IMR-90 (cell line): ENCODE measurements at regions not wholly inside any gene's neighbourhood (a gene's known extent, or its start where the extent isn't known, plus 50 kb on each side); places are given as distances from the start of the nearest gene placed in this dataset.

ENCODE experiments used
- ATAC-seq: fragments of 200-7000 bp; cut with Tn5 transposase; 2 replicates; pipeline ENCODE4 v1.9.1; 2020; ENCODE audit warnings: low read depth, mild to moderate bottlenecking, moderate library complexity
- BruUV-seq: library from RNA; stranded (reverse); fragments of 400-500 nt; replicated peaks from 2 replicates; lab custom pipeline; 2021; lab: Mats Ljungman, UMichigan
- CTCF ChIA-PET: fragments of 300-600 bp; formaldehyde crosslinking; extraction: SDS; loops from one replicate; lab custom pipeline; 2021; ENCODE audit warnings: antibody characterized with exemption; lab: Yijun Ruan, JAX
- POLR2A ChIA-PET: fragments of 300-600 bp; sonication (Branson Sonifier 250); formaldehyde crosslinking; loops from one replicate; lab custom pipeline; 2022; ENCODE audit warnings: antibody characterized with exemption; ENCODE audit not compliant: unreplicated experiment; lab: Charles Lee
- DNase-seq: peaks from one replicate; pipeline ENCODE4 v3.0.0; 2013
- H2AFZ ChIP-seq: replicated peaks from 2 replicates; pipeline ENCODE3; 2013; ENCODE audit warnings: low read length, mild to moderate bottlenecking; ENCODE audit not compliant: poor library complexity
- H2AK5ac ChIP-seq: 2 replicates; pipeline ENCODE4 v1.6.1; 2013; ENCODE audit warnings: low read depth, low read length, inconsistent platforms
- H2AK9ac ChIP-seq: replicated peaks from 2 replicates; pipeline ENCODE3; 2013; ENCODE audit warnings: mild to moderate bottlenecking, low read depth, low read length, moderate library complexity; ENCODE audit not compliant: poor library complexity
- H2BK120ac ChIP-seq: 2 replicates; pipeline ENCODE4 v1.6.1; 2013; ENCODE audit warnings: low read depth, low read length, inconsistent platforms
- H2BK15ac ChIP-seq: 3 replicates; pipeline ENCODE4 v1.6.1; 2013; ENCODE audit warnings: low read depth, low read length, inconsistent platforms
- H2BK20ac ChIP-seq: 2 replicates; pipeline ENCODE4 v1.6.1; 2013; ENCODE audit warnings: low read depth, mild to moderate bottlenecking, inconsistent platforms, low read length, moderate library complexity
- H2BK5ac ChIP-seq: 2 replicates; pipeline ENCODE4 v1.6.1; 2013; ENCODE audit warnings: mild to moderate bottlenecking, low read depth, low read length, inconsistent platforms; ENCODE audit not compliant: poor library complexity, severe bottlenecking
- H3K14ac ChIP-seq: replicated peaks from 2 replicates; pipeline ENCODE4 v1.6.1; 2013; ENCODE audit warnings: low read depth, low read length, inconsistent platforms
- H3K18ac ChIP-seq: 2 replicates; pipeline ENCODE4 v1.6.1; 2013; ENCODE audit warnings: low read depth, low read length, control low read depth
- H3K23ac ChIP-seq: 2 replicates; pipeline ENCODE4 v1.6.1; 2013; ENCODE audit warnings: low read depth, low read length, inconsistent platforms
- H3K27ac ChIP-seq: 2 replicates; pipeline ENCODE4 v1.5.1; 2013; ENCODE audit warnings: mild to moderate bottlenecking, control low read depth, low read length; ENCODE audit not compliant: insufficient read depth
- H3K27me3 ChIP-seq: 2 replicates; pipeline ENCODE4 v1.6.1; 2013; ENCODE audit warnings: low read length; ENCODE audit not compliant: control insufficient read depth, insufficient read depth
- H3K36me3 ChIP-seq: 2 replicates; pipeline ENCODE4 v1.6.1; 2013; ENCODE audit warnings: low read length, mixed read lengths; ENCODE audit not compliant: control insufficient read depth, insufficient read depth
- H3K4ac ChIP-seq: 2 replicates; pipeline ENCODE4 v1.6.1; 2013; ENCODE audit warnings: low read depth, low read length, inconsistent platforms
- H3K4me1 ChIP-seq: 2 replicates; pipeline ENCODE4 v1.6.1; 2013; ENCODE audit warnings: low read length, mixed read lengths; ENCODE audit not compliant: control insufficient read depth, insufficient read depth
- H3K4me2 ChIP-seq: 2 replicates; pipeline ENCODE4 v1.6.1; 2013; ENCODE audit warnings: low read depth, mild to moderate bottlenecking, control low read depth, low read length, moderate library complexity
- H3K4me3 ChIP-seq: 2 replicates; pipeline ENCODE4 v1.5.1; 2013; ENCODE audit warnings: low read depth, mild to moderate bottlenecking, control low read depth, low read length, moderate library complexity; ENCODE audit not compliant: insufficient read depth
- H3K56ac ChIP-seq: 2 replicates; pipeline ENCODE4 v1.6.1; 2013; ENCODE audit warnings: low read length, inconsistent platforms; ENCODE audit not compliant: insufficient read depth; ENCODE audit errors: extremely low read depth
- H3K79me1 ChIP-seq, 2 experiments: 2 replicates each; pipeline ENCODE4 v1.6.1; 2013; ENCODE audit warnings: low read length in 2 of 2, inconsistent platforms in 1 of 2, low read depth in 1 of 2
- H3K9ac ChIP-seq: 2 replicates; pipeline ENCODE4 v1.6.1; 2013; ENCODE audit warnings: low read depth, low read length, control low read depth
- H3K9me1 ChIP-seq: 2 replicates; pipeline ENCODE4 v1.6.1; 2013; ENCODE audit warnings: low read length, inconsistent platforms; ENCODE audit not compliant: insufficient read depth
- H3K9me3 ChIP-seq: 2 replicates; pipeline ENCODE4 v1.6.1; 2013; ENCODE audit warnings: low read length; ENCODE audit not compliant: control insufficient read depth, insufficient read depth
- H4K20me1 ChIP-seq: 2 replicates; pipeline ENCODE4 v1.6.1; 2013; ENCODE audit warnings: low read length, inconsistent platforms; ENCODE audit not compliant: insufficient read depth
- H4K5ac ChIP-seq: 2 replicates; pipeline ENCODE4 v1.6.1; 2013; ENCODE audit warnings: mild to moderate bottlenecking, low read depth, low read length, control low read depth
- H4K8ac ChIP-seq, 2 experiments: 2 replicates each; pipeline ENCODE4 v1.6.1; 2013; ENCODE audit warnings: low read depth in 2 of 2, low read length in 2 of 2, control low read depth in 1 of 2, inconsistent platforms in 1 of 2
- H4K91ac ChIP-seq: 2 replicates; pipeline ENCODE4 v1.6.1; 2013; ENCODE audit warnings: low read depth, low read length, inconsistent platforms; ENCODE audit not compliant: insufficient read depth
- BHLHE40 ChIP-seq: fragments of 150-350 bp; IDR thresholded peaks from 2 replicates; pipeline ENCODE4 v1.6.1; 2016; ENCODE audit warnings: mild to moderate bottlenecking, low read depth, low read length
- CEBPB ChIP-seq: IDR thresholded peaks from 2 replicates; pipeline ENCODE4 v1.6.1; 2012; ENCODE audit warnings: low read depth, low read length, improper control_type of control experiment
- CHD1 ChIP-seq: IDR thresholded peaks from 2 replicates; pipeline ENCODE4 v1.6.1; 2012; ENCODE audit warnings: low read depth, low read length, improper control_type of control experiment
- ELK1 ChIP-seq: fragments of 150-350 bp; IDR thresholded peaks from 2 replicates; pipeline ENCODE4 v1.6.1; 2016; ENCODE audit warnings: low read depth, mild to moderate bottlenecking, low read length, moderate library complexity, borderline replicate concordance
- FOS ChIP-seq: fragments of 150-350 bp; IDR thresholded peaks from 2 replicates; pipeline ENCODE4 v1.6.1; 2016; ENCODE audit warnings: low read depth, low read length
- MAFK ChIP-seq: IDR thresholded peaks from 2 replicates; pipeline ENCODE4 v1.6.1; 2012; ENCODE audit warnings: low read depth, low read length, improper control_type of control experiment
- MAZ ChIP-seq: IDR thresholded peaks from 2 replicates; pipeline ENCODE4 v1.6.1; 2012; ENCODE audit warnings: low read depth, mild to moderate bottlenecking, low read length, improper control_type of control experiment, moderate library complexity, borderline replicate concordance
- MXI1 ChIP-seq: IDR thresholded peaks from 2 replicates; pipeline ENCODE4 v1.6.1; 2012; ENCODE audit warnings: low read depth, mild to moderate bottlenecking, low read length, moderate library complexity, borderline replicate concordance
- NFE2L2 ChIP-seq: fragments of 150-350 bp; IDR thresholded peaks from 2 replicates; pipeline ENCODE4 v1.6.1; 2016; ENCODE audit warnings: low read depth, mild to moderate bottlenecking, low read length
- POLR2A ChIP-seq: IDR thresholded peaks from 2 replicates; pipeline ENCODE4 v1.6.1; 2012; ENCODE audit warnings: mild to moderate bottlenecking, low read depth, low read length
- RAD21 ChIP-seq: IDR thresholded peaks from 2 replicates; pipeline ENCODE4 v1.6.1; 2012; ENCODE audit warnings: low read length, improper control_type of control experiment
- RCOR1 ChIP-seq: IDR thresholded peaks from 2 replicates; pipeline ENCODE4 v1.6.1; 2012; ENCODE audit warnings: mild to moderate bottlenecking, low read length, improper control_type of control experiment; ENCODE audit not compliant: insufficient replicate concordance
- RFX5 ChIP-seq: IDR thresholded peaks from 2 replicates; pipeline ENCODE4 v1.8.0; 2012; ENCODE audit warnings: low read depth, mild to moderate bottlenecking, low read length, moderate library complexity
- SMC3 ChIP-seq: fragments of 150-350 bp; IDR thresholded peaks from 2 replicates; pipeline ENCODE4 v1.6.1; 2016; ENCODE audit warnings: low read depth, mild to moderate bottlenecking, antibody characterized with exemption, low read length, moderate library complexity
- USF2 ChIP-seq: fragments of 150-350 bp; IDR thresholded peaks from 2 replicates; pipeline ENCODE4 v1.6.1; 2017; ENCODE audit warnings: mild to moderate bottlenecking, antibody characterized with exemption, low read length, low read depth
- WGBS, 2 experiments: methylation state at CpG; one replicate each; pipeline versions ENCODE4 v1.1.5 to v1.1.7; 2013; ENCODE audit warnings: missing lambda C conversion rate in 2 of 2; ENCODE audit not compliant: insufficient read length in 1 of 2; ENCODE audit errors: extremely low coverage in 2 of 2; 5-methylcytosine and 5-hydroxymethylcytosine counted together
- dilution Hi-C: fragments of 300-500 bp; cut with HindIII; formaldehyde crosslinking; loops from one replicate; pipeline ENCODE4 v1.14.3; 2018; ENCODE audit warnings: low sequenced_read_pairs; ENCODE audit not compliant: unreplicated experiment
- in situ Hi-C: fragments of 300-500 bp; cut with MboI; formaldehyde crosslinking; loops from 3 replicates; pipeline ENCODE4 v1.14.3; 2019; ENCODE audit warnings: low sequenced_read_pairs, inconsistent platforms, mixed read lengths
- intact Hi-C: fragments of 100-400 bp; cut with micrococcal nuclease; formaldehyde crosslinking; loops from 2 replicates; pipeline ENCODE4 v1.10.0; 2022

- Histone ChIP-seq H2AK9ac (no peak overlapping the region), H3K23ac (no peak overlapping the region), H2BK20ac (no peak overlapping the region), H2BK5ac (no peak overlapping the region), H3K9me3 (peaks cover 13% of the 10 kb centered on the region), H3K36me3 (no peaks in the 10 kb centered on the region), H3K4ac (no peak overlapping the region), H4K20me1 (no peaks in the 10 kb centered on the region), H3K4me1 (no peaks in the 10 kb centered on the region), H2AFZ (no peak overlapping the region), H3K14ac (no peak overlapping the region), H3K56ac (no peak overlapping the region), H2BK15ac (no peak overlapping the region), H3K79me1 (no peaks in the 10 kb centered on the region), H2BK120ac (no peak overlapping the region), H4K5ac (no peak overlapping the region), H3K4me2 (no peak overlapping the region), H3K18ac (no peak overlapping the region), H2AK5ac (no peak overlapping the region), H3K9ac (no peak overlapping the region), H4K91ac (no peak overlapping the region), H3K27ac (no peak overlapping the region), H3K9me1 (no peaks in the 10 kb centered on the region), H3K27me3 (no peaks in the 10 kb centered on the region), H4K8ac (no peak overlapping the region), H3K4me3 (no peak overlapping the region)
- no TSS peak for BruUV-seq
- intact Hi-C loops = no loop called here
- TF ChIP-seq RCOR1 (no peak), MXI1 (no peak), USF2 (no peak), SMC3 (no peak), MAZ (no peak), NFE2L2 (no peak), FOS (no peak), MAFK (no peak), BHLHE40 (no peak), CHD1 (no peak), CEBPB (no peak), ELK1 (no peak), RAD21 (no peak), POLR2A (no peak), RFX5 (no peak)
- dilution Hi-C loops = no loop called here
- DNase-seq (no peak), ATAC-seq (no peak)
- ChIA-PET POLR2A (no interaction called here), CTCF (no interaction called here)
- no CpG with 5 or more reads among the region's 2 CpGs for WGBS, 2 experiments
- in situ Hi-C loops = no loop called here
Measured at GRCh38 chr16:10242097-10242496, 59.9 kb upstream of the GRIN2A start.
